ENCODE measurements at regions not wholly inside any gene's neighbourhood (a gene's known extent, or its start where the extent isn't known, plus 50 kb on each side); places are given as distances from the start of the nearest gene placed in this dataset.
A peak's percentile ranks its signal among the peaks of the same experiment; 100 is the strongest.

- H3K4me3 ChIP-seq (ENCODE audit: low read depth, low read length) = no peak overlapping the region
- TF ChIP-seq CTCF (IDR thresholded peaks at IDR 0.05; ENCODE audit: insufficient read depth, low read depth, low read length, missing control alignments) = no peak
- DNase-seq (ENCODE audit: low read depth) = no peak
These were observed 519.2 kb upstream of the TOM1L1 start for GRCh38 chr17:54381482-54381881.

GRCh38 chr17:54404259-54404658 lies 496.4 kb upstream of the TOM1L1 start:
- no peak for TF ChIP-seq CTCF (IDR thresholded peaks at IDR 0.05; ENCODE audit: insufficient read depth, low read depth, low read length, missing control alignments)
- no peak for DNase-seq (ENCODE audit: low read depth)
- no peak overlapping the region for H3K4me3 ChIP-seq (ENCODE audit: low read depth, low read length)

- no peak overlapping the region for H3K4me3 ChIP-seq (ENCODE audit: low read depth, low read length)
- no peak for DNase-seq (ENCODE audit: low read depth)
- no peak for TF ChIP-seq CTCF (IDR thresholded peaks at IDR 0.05; ENCODE audit: insufficient read depth, low read depth, low read length, missing control alignments)
These were observed 494.8 kb upstream of the TOM1L1 start for GRCh38 chr17:54405826-54406225.

GRCh38 chr17:54408731-54409130 lies 491.9 kb upstream of the TOM1L1 start:
- no peak for DNase-seq (ENCODE audit: low read depth)
- TF ChIP-seq CTCF (IDR thresholded peaks at IDR 0.05; ENCODE audit: insufficient read depth, low read depth, low read length, missing control alignments) = no peak
- H3K4me3 ChIP-seq (ENCODE audit: low read depth, low read length) = no peak overlapping the region

- H3K4me3 ChIP-seq (ENCODE audit: low read depth, low read length) = no peak overlapping the region
- no peak for TF ChIP-seq CTCF (IDR thresholded peaks at IDR 0.05; ENCODE audit: insufficient read depth, low read depth, low read length, missing control alignments)
- no peak for DNase-seq (ENCODE audit: low read depth)
These were observed 482.2 kb upstream of the TOM1L1 start for GRCh38 chr17:54418467-54418866.

- no peak for DNase-seq (ENCODE audit: low read depth)
- H3K4me3 ChIP-seq (ENCODE audit: low read depth, low read length) = no peak overlapping the region
- no peak for TF ChIP-seq CTCF (IDR thresholded peaks at IDR 0.05; ENCODE audit: insufficient read depth, low read depth, low read length, missing control alignments)
These were observed 475.0 kb upstream of the TOM1L1 start for GRCh38 chr17:54425671-54426070.

GRCh38 chr17:54426296-54426886 lies 474.3 kb upstream of the TOM1L1 start:
- DNase-seq (ENCODE audit: low read depth) = peak; percentile 10
- no peak overlapping the region for H3K4me3 ChIP-seq (ENCODE audit: low read depth, low read length)
- peak; percentile 30 for TF ChIP-seq CTCF (IDR thresholded peaks at IDR 0.05; ENCODE audit: insufficient read depth, low read depth, low read length, missing control alignments)

Data from GM12865 (cell line).